SK-N-SH (cell line): ENCODE measurements at regions not wholly inside any gene's neighbourhood (a gene's known extent, or its start where the extent isn't known, plus 50 kb on each side); places are given as distances from the start of the nearest gene placed in this dataset.

ENCODE experiments used
- CTCF ChIA-PET: fragments of 300-600, 350-600 bp; formaldehyde crosslinking; extraction: SDS; loops from one replicate; lab custom pipeline; 2021; lab: Yijun Ruan, JAX
- POLR2A ChIA-PET: fragments of 350-600 bp; sonication (Branson Sonifier 250); formaldehyde crosslinking; extraction: SDS; loops from one replicate; lab custom pipeline; 2020; ENCODE audit warnings: antibody characterized with exemption, inconsistent platforms; lab: Yijun Ruan, JAX
- DNase-seq: peaks from one replicate; pipeline ENCODE4 v3.0.0; 2012
- H2AFZ ChIP-seq: fragments of 200-600 bp; sonication (generic); 2 replicates; pipeline ENCODE4 v1.8.1; 2016; ENCODE audit warnings: antibody characterized with exemption, mild to moderate bottlenecking, low read depth
- H3F3A ChIP-seq: fragments of 200-600 bp; sonication (generic); replicated peaks from 2 replicates; pipeline ENCODE3; 2016; ENCODE audit warnings: antibody characterized with exemption, mild to moderate bottlenecking; ENCODE audit not compliant: insufficient read depth
- H3K27ac ChIP-seq, 2 experiments: fragments of 200-500 bp in 1 of 2; fragments of 200-600 bp in 1 of 2; sonication (Bioruptor generic) in 1 of 2; sonication (generic), shearing (Covaris generic) in 1 of 2; 2 replicates each; pipeline versions ENCODE4 v1.5.1 to v1.6.1; 2014 to 2016; ENCODE audit warnings: low read depth in 2 of 2, inconsistent platforms in 1 of 2, low read length in 1 of 2, mild to moderate bottlenecking in 1 of 2, mixed read lengths in 1 of 2
- H3K27me3 ChIP-seq: fragments of 200-600 bp; sonication (generic), shearing (Covaris generic); 2 replicates; pipeline ENCODE4 v1.6.1; 2016; ENCODE audit warnings: mixed run types; ENCODE audit not compliant: insufficient read depth
- H3K36me3 ChIP-seq, 2 experiments: fragments of 200-500 bp in 1 of 2; fragments of 200-600 bp in 1 of 2; sonication (Bioruptor generic) in 1 of 2; sonication (generic) in 1 of 2; replicated peaks in 1 of 2; 2 replicates each; pipeline versions ENCODE3 to v1.5.1; 2014 to 2016; ENCODE audit warnings: low read length in 1 of 2, mild to moderate bottlenecking in 1 of 2; ENCODE audit not compliant: insufficient read depth in 2 of 2, control insufficient read depth in 1 of 2
- H3K4me1 ChIP-seq, 2 experiments: fragments of 200-500 bp in 1 of 2; fragments of 200-600 bp in 1 of 2; sonication (Bioruptor generic) in 1 of 2; sonication (generic), shearing (Covaris generic) in 1 of 2; 2 replicates each; pipeline versions ENCODE4 v1.5.1 to v1.6.1; 2014 to 2016; ENCODE audit warnings: low read depth in 1 of 2, low read length in 1 of 2, mixed run types in 1 of 2; ENCODE audit not compliant: insufficient read depth in 2 of 2, control insufficient read depth in 1 of 2
- H3K4me2 ChIP-seq: fragments of 200-600 bp; sonication (generic), shearing (Covaris generic); 2 replicates; pipeline ENCODE4 v1.6.1; 2017; ENCODE audit warnings: mixed run types
- H3K4me3 ChIP-seq, 2 experiments: fragments of 200-500 bp in 1 of 2; fragments of 200-600 bp in 1 of 2; sonication (Bioruptor generic) in 1 of 2; sonication (generic), shearing (Covaris generic) in 1 of 2; 2 replicates each; pipeline versions ENCODE4 v1.5.1 to v1.8.1; 2014 to 2016; ENCODE audit warnings: low read depth in 2 of 2, inconsistent platforms in 1 of 2, low read length in 1 of 2, mild to moderate bottlenecking in 1 of 2, mixed read lengths in 1 of 2, moderate library complexity in 1 of 2
- H3K79me2 ChIP-seq: fragments of 200-600 bp; sonication (generic); 2 replicates; pipeline ENCODE4 v1.8.1; 2017; ENCODE audit warnings: mild to moderate bottlenecking; ENCODE audit not compliant: insufficient read depth
- H3K9ac ChIP-seq: fragments of 200-600 bp; sonication (generic); 2 replicates; pipeline ENCODE4 v1.6.1; 2017; ENCODE audit warnings: mixed run types
- H3K9me2 ChIP-seq: fragments of 200-600 bp; sonication (generic); 2 replicates; pipeline ENCODE4 v1.6.1; 2017; ENCODE audit warnings: mixed run types
- H3K9me3 ChIP-seq: fragments of 200-600 bp; sonication (generic); 2 replicates; pipeline ENCODE4 v1.6.1; 2017; ENCODE audit warnings: mixed run types, mild to moderate bottlenecking, moderate library complexity
- H4K20me1 ChIP-seq: fragments of 200-600 bp; sonication (generic); 2 replicates; pipeline ENCODE4 v1.6.1; 2017; ENCODE audit warnings: mild to moderate bottlenecking, mixed run types; ENCODE audit not compliant: insufficient read depth
- CHD2 ChIP-seq: fragments of 150-350 bp; IDR thresholded peaks from 2 replicates; pipeline ENCODE4 v1.6.1; 2018; ENCODE audit warnings: low read length; ENCODE audit not compliant: partially characterized antibody
- EP300 ChIP-seq, 2 experiments: IDR thresholded peaks; 2 replicates each; pipeline versions ENCODE4 v1.4.0 to v1.6.1; 2012; ENCODE audit warnings: borderline replicate concordance in 1 of 2, low read depth in 1 of 2, low read length in 1 of 2
- EZH2phosphoT487 ChIP-seq: fragments of 200-600 bp; sonication (generic); IDR thresholded peaks from 2 replicates; pipeline ENCODE4 v1.6.1; 2017; ENCODE audit warnings: low read depth, mixed run types, mild to moderate bottlenecking, antibody characterized with exemption, moderate library complexity, borderline replicate concordance
- FOSL2 ChIP-seq: IDR thresholded peaks from 2 replicates; pipeline ENCODE4 v1.4.0; 2012; ENCODE audit warnings: low read depth, mild to moderate bottlenecking, moderate library complexity, borderline replicate concordance
- FOXJ3 ChIP-seq: sonication (generic); formaldehyde crosslinking; IDR thresholded peaks from 2 replicates; pipeline ENCODE4 v1.5.1; 2020; ENCODE audit warnings: mild to moderate bottlenecking, missing genetic modification reagents
- FOXM1 ChIP-seq: IDR thresholded peaks from 2 replicates; pipeline ENCODE4 v1.4.0; 2012; ENCODE audit warnings: low read depth, mild to moderate bottlenecking
- GATA2 ChIP-seq: sonication (generic); formaldehyde crosslinking; IDR thresholded peaks from 2 replicates; pipeline ENCODE4 v1.5.0; 2020; ENCODE audit warnings: mild to moderate bottlenecking, missing genetic modification reagents
- JUND ChIP-seq: IDR thresholded peaks from 2 replicates; pipeline ENCODE4 v1.4.0; 2012
- MAX ChIP-seq: IDR thresholded peaks from 2 replicates; pipeline ENCODE4 v1.4.0; 2012; ENCODE audit warnings: low read depth
- NRF1 ChIP-seq: IDR thresholded peaks from 2 replicates; pipeline ENCODE4 v1.6.1; 2012; ENCODE audit warnings: low read depth, mild to moderate bottlenecking, low read length
- POLR2AphosphoS5 ChIP-seq: IDR thresholded peaks from 2 replicates; pipeline ENCODE4 v1.6.1; 2012; ENCODE audit warnings: low read depth, low read length
- RCOR1 ChIP-seq: fragments of 150-350 bp; IDR thresholded peaks from 2 replicates; pipeline ENCODE4 v1.6.1; 2017; ENCODE audit warnings: antibody characterized with exemption, low read length
- RXRA ChIP-seq: IDR thresholded peaks from 2 replicates; pipeline ENCODE4 v1.4.0; 2012; ENCODE audit warnings: low read depth, mild to moderate bottlenecking, borderline replicate concordance
- SIN3A ChIP-seq: IDR thresholded peaks from 2 replicates; pipeline ENCODE4 v1.6.1; 2012; ENCODE audit warnings: low read depth, mild to moderate bottlenecking, low read length, moderate library complexity, borderline replicate concordance
- TAF1 ChIP-seq: IDR thresholded peaks from 2 replicates; pipeline ENCODE4 v1.6.1; 2012; ENCODE audit warnings: low read depth, mild to moderate bottlenecking, low read length, moderate library complexity, borderline replicate concordance
- USF1 ChIP-seq: IDR thresholded peaks from 2 replicates; pipeline ENCODE4 v1.4.0; 2012; ENCODE audit warnings: low read depth, borderline replicate concordance
- WGBS: methylation state at CpG from one replicate; pipeline ENCODE4 v1.1.6; 2017; ENCODE audit warnings: low lambda C conversion rate; 5-methylcytosine and 5-hydroxymethylcytosine counted together
- TF ChIP-seq, protein P1 (sequence below): fragments of 150-350 bp; IDR thresholded peaks from 2 replicates; pipeline ENCODE4 v1.6.1; 2016; ENCODE audit warnings: mild to moderate bottlenecking, low read depth, low read length
- TF ChIP-seq, protein P2 (sequence below): IDR thresholded peaks from 2 replicates; pipeline ENCODE4 v1.4.0; 2012; ENCODE audit warnings: low read depth, borderline replicate concordance

DNA sequence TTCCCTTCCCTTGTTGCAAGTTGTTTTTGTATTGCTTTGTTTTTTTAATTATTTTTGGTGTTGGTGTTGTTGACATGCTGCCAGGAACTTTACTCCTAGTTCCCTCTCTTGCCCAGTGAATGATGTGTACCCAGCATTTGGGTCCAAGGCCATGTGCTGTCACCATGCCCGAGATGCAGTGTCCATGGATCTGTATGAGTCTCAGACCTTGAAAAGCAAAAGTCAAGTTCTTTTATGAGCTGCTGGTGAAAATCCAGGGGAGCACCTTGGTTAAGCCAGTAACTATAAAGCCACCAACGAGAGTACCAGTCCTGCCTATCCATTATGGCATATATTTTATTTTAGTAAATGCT lies 236.4 kb downstream of the BCL11A start:
- H3K4me1 ChIP-seq, result no peaks in the 10 kb centered on the region
- CTCF ChIA-PET, result no interaction called here
- no peak for DNase-seq

GRCh38 chr2:60316381-60317033 lies 236.9 kb downstream of the BCL11A start:
- H3F3A ChIP-seq, result no peaks in the 10 kb centered on the region
- no peaks in the 10 kb centered on the region for H3K9me3 ChIP-seq
- no peaks in the 10 kb centered on the region for H3K36me3 ChIP-seq
- no peak overlapping the region for H3K9ac ChIP-seq
- H3K4me1 ChIP-seq, result no peaks in the 10 kb centered on the region
- no peak overlapping the region for H3K4me3 ChIP-seq
- H2AFZ ChIP-seq, result no peak overlapping the region
- H3K9me2 ChIP-seq, result no peaks in the 10 kb centered on the region
- CTCF ChIA-PET, result no interaction called here
- H3K79me2 ChIP-seq, result no peaks in the 10 kb centered on the region
- H3K27ac ChIP-seq, result no peak overlapping the region
- 34% methylated on average over 7 of the region's 7 CpGs for WGBS
- H3K4me2 ChIP-seq, result no peak overlapping the region
- TF ChIP-seq CHD2 (no peak), FOXJ3 (CRISPR knock-in tag) (no peak), GATA2 (CRISPR knock-in tag) (no peak), NRF1 (no peak), TAF1 (no peak), RCOR1 (no peak), FOXM1 (no peak), FOSL2 (no peak), EP300 (IDR thresholded peaks at IDR 0.05; ENCODE audit: borderline replicate concordance in 1 of 2, low read depth in 1 of 2, low read length in 1 of 2) (no peak), EZH2phosphoT487 (no peak), USF1 (no peak), MAX (no peak), JUND (no peak), POLR2AphosphoS5 (no peak)
- TF ChIP-seq, all 33 proteins: peak for 0
- POLR2A ChIA-PET, result no interaction called here
- Histone ChIP-seq H4K20me1 (no peaks in the 10 kb centered on the region), H3K27me3 (no peaks in the 10 kb centered on the region; the same call in 1 of the 2 replicates)
- DNase-seq, result no peak

More for the DNA sequence above, 236.4 kb downstream of the BCL11A start:
- Histone ChIP-seq H2AFZ (no peak overlapping the region), H3F3A (no peaks in the 10 kb centered on the region), H3K9me3 (no peaks in the 10 kb centered on the region), H3K4me3 (no peak overlapping the region), H4K20me1 (no peaks in the 10 kb centered on the region), H3K9me2 (no peaks in the 10 kb centered on the region), H3K79me2 (no peaks in the 10 kb centered on the region), H3K36me3 (no peaks in the 10 kb centered on the region), H3K4me2 (no peak overlapping the region), H3K27ac (no peak overlapping the region), H3K9ac (no peak overlapping the region), H3K27me3 (no peaks in the 10 kb centered on the region; the same call in 1 of the 2 replicates)
- POLR2A ChIA-PET, result no interaction called here
- WGBS, result 17% methylated on average over 2 of the region's 2 CpGs
- TF ChIP-seq EP300 (IDR thresholded peaks at IDR 0.05; ENCODE audit: borderline replicate concordance in 1 of 2, low read depth in 1 of 2, low read length in 1 of 2) (no peak), RXRA (no peak), SIN3A (no peak)
- TF ChIP-seq, protein P1, sequence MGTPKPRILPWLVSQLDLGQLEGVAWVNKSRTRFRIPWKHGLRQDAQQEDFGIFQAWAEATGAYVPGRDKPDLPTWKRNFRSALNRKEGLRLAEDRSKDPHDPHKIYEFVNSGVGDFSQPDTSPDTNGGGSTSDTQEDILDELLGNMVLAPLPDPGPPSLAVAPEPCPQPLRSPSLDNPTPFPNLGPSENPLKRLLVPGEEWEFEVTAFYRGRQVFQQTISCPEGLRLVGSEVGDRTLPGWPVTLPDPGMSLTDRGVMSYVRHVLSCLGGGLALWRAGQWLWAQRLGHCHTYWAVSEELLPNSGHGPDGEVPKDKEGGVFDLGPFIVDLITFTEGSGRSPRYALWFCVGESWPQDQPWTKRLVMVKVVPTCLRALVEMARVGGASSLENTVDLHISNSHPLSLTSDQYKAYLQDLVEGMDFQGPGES, result no peak
- TF ChIP-seq, protein P2, sequence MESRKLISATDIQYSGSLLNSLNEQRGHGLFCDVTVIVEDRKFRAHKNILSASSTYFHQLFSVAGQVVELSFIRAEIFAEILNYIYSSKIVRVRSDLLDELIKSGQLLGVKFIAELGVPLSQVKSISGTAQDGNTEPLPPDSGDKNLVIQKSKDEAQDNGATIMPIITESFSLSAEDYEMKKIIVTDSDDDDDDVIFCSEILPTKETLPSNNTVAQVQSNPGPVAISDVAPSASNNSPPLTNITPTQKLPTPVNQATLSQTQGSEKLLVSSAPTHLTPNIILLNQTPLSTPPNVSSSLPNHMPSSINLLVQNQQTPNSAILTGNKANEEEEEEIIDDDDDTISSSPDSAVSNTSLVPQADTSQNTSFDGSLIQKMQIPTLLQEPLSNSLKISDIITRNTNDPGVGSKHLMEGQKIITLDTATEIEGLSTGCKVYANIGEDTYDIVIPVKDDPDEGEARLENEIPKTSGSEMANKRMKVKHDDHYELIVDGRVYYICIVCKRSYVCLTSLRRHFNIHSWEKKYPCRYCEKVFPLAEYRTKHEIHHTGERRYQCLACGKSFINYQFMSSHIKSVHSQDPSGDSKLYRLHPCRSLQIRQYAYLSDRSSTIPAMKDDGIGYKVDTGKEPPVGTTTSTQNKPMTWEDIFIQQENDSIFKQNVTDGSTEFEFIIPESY, result no peak
